Activated CD4-positive, alpha-beta T cell treated with anti-CD3 and anti-CD28 coated beads, Interleukin-10, Interleukin-2, amounts not matched to agents 100 ng/mL and 50 ng/mL, durations not matched to agents 16 hours and 8 hours (primary cell): ENCODE measurements at regions not wholly inside any gene's neighbourhood (a gene's known extent, or its start where the extent isn't known, plus 50 kb on each side); places are given as distances from the start of the nearest gene placed in this dataset.

Experiments
- DNase-seq: peaks from one replicate; pipeline ENCODE4 v3.0.0-alpha.2; 2020

- no peak for DNase-seq
Measured at GRCh38 chr6:84459401-84459800, 232.0 kb upstream of the CEP162 start.

GRCh38 chr6:84458271-84458670 lies 230.8 kb upstream of the CEP162 start:
- no peak for DNase-seq

DNA sequence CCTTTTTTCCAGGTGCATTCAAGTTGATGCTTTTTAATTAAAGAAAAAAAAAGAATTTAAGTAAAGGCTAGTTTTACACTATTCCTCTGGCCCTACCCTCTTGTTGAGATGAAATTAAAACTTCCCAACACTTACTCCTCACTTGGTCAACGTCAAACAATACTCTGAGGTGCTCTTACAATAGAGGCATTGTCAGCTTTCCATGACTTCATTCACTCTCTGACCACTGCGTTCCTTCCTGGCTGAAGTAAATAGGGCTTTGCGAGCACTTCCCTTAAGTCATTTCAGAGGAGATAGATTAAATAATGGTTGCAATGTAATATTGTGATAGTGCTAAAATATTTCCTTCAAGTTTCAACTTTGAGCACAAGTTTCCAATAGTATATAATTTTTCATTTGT lies 229.8 kb upstream of the CEP162 start:
- no peak for DNase-seq

GRCh38 chr6:84456803-84457202 lies 229.4 kb upstream of the CEP162 start:
- no peak for DNase-seq

DNA sequence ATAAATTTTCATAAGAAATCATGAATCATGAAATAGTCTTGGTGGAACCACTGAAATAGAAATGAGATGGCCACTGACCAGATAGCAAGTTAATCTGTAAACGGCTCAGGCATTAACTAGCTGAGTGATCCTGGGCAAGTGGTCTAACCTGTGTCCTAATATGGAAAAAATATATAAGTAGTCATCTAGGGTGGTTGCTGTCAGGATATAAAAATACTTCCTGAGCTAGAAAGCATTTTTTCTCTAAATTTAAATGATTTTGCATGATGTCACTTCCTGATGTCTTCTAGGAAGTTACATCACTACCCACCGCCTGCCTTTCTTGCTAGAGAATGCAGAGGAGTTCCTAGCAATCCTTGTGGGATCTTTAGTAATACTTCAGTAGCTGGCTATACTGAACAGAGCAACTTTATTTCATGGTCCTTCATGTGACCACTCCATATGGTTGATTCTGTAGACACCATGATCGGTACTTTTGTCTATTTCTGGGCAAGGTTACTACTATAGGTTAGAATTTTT lies 228.1 kb upstream of the CEP162 start:
- no peak for DNase-seq

GRCh38 chr6:84453499-84453898 lies 226.1 kb upstream of the CEP162 start:
- no peak for DNase-seq

DNA sequence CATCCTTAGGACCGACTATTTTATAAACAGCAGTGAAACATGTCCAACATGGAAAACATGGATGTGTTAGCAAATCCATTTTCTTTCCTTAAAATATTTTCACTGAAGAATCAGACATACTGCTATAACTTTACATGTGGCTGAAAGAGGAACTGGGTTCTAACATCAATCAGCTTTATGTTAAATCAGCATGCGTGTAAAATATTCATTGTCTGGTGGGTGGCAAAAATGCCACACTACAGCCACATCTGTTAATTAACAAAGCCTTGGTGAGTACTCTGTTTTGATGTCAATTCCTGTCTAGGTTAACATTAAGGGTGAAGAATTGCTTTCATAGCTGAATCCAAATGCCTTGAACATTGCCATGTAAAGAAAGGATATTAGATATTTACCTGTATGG lies 222.6 kb upstream of the CEP162 start:
- DNase-seq = no peak

GRCh38 chr6:84449220-84449619 lies 221.8 kb upstream of the CEP162 start:
- no peak for DNase-seq

GRCh38 chr6:84448331-84448730 lies 220.9 kb upstream of the CEP162 start:
- DNase-seq = no peak

GRCh38 chr6:84447651-84448050 lies 220.2 kb upstream of the CEP162 start:
- DNase-seq = no peak

- DNase-seq = no peak
Measured at GRCh38 chr6:84445068-84445467, 217.6 kb upstream of the CEP162 start.

DNA sequence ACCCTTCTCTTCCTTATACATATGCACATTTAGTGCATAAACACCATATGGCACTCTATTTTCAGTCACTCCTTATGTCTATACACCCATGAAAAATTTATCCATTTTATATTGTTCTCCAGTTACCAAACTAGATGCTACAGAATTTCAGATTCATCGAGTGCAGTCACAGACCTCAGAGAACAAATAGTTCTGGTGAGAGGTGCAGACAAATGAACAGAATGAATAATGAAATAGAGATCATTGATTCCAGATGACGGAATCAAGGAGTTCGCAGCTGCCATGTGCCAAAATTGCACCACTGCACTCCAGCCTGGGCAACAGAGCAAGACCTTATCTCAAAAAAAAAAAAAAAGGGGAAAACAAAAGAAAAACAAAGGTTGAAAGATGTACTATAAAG lies 214.8 kb upstream of the CEP162 start:
- DNase-seq = no peak

- DNase-seq = no peak
Measured at GRCh38 chr6:84441456-84441855, 214.0 kb upstream of the CEP162 start.

DNA sequence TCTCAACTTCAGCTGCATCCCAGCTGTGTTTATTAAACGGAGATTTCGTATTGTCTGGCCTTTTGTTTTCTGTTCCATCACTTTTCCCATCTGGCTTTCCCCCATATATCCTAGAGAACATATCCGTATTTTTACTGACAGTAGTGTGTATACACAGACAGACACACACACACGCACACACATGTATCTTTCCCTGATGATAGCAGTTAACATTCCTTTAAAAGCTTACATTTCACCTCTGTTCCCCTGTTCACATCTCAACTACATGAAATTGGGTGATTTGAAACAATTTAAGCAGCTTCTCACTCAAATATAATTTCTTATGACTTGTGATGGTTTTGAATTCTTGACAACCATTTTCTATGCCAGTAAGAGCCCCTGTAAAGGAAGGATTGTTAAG lies 207.1 kb upstream of the CEP162 start:
- DNase-seq = no peak

DNA sequence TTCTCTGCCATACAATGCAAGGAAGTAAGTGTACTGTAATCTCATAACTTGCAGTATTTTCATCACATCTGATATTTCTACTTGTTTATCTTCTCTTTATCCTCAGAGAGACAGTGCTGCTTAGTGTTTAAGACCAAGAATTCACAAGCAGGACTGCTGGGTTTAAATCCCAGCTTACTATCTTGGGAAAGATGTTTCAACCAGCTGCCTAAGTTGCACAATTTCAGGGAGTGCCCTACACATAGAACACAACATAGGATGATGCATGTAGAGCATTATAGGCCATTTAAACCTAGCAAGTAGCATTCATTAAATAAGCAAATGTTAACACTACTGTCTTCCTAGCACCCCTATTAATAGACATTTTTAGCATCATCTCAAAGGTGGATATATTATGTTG lies 205.2 kb upstream of the CEP162 start:
- DNase-seq = no peak

DNA sequence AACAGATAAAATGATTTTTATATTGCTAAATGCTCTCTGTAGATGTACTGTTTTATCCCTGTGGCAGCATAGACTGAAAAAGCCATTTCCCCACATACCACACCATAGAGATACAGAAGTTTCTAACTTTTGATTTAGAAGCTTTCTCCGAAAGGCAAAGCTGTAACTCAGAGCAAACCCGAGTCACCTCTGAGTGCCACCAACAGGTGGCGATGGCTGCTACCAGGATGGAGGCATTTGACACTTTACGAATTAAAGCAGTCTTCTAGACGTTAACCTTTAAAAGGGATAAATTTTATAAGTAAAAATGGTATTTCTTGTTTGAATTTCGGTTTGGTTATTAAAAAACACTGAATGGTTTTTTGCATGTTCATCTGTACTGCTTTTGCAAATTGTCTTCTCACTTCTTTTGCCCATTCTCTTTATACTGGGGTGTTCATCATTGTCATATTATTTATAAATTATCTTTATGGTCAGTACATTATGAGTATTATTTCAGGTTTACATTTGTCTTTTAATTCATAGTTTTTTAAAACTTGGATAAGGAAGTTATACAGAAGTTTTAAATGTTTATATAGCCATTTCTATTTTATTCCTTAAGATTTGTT lies 201.0 kb upstream of the CEP162 start:
- DNase-seq = peak; percentile 38

- no peak for DNase-seq
Measured at GRCh38 chr6:84425971-84426705, 198.7 kb upstream of the CEP162 start.

DNA sequence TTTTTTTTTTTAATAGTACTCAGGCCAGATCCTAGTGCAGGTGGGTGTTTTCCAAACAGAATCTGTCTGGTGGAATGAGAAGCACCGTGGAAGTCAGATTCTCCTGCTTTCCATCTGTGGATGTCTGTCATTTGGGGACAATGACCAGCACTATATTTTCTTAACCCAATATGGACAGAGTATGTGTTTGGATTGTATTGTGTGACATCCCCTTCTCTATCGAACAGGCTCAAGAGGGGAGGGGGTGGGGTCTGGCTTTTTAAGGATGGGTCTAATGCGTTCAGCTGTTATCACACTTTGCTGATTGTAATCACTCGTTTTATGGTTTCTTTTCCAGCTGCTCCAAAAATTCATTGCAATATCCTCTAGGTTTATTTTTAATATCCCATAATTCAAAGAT lies 197.5 kb upstream of the CEP162 start:
- DNase-seq = no peak

GRCh38 chr6:84422380-84422968 lies 195.0 kb upstream of the CEP162 start:
- DNase-seq = peak; percentile 37

DNA sequence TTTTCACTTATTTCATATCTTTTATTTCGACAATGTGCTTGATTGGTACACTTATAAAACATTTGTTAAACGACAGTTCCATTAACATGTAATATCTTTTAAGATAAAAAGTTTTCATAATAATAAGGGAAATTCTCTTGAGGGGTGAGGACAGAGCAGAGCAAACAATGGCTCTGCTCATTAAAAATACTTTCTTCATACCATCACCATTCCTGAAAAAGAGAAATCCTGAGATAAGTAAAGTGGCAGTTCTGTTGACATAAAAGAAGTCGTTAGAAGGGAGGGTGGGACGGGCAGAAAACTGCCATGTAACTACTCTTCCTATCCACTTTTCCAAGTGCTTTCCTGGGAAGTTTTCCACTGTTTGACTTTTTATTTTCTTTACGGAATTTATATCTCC lies 193.6 kb upstream of the CEP162 start:
- DNase-seq = no peak

- DNase-seq = no peak
Measured at GRCh38 chr6:84417260-84417659, 189.8 kb upstream of the CEP162 start.

DNA sequence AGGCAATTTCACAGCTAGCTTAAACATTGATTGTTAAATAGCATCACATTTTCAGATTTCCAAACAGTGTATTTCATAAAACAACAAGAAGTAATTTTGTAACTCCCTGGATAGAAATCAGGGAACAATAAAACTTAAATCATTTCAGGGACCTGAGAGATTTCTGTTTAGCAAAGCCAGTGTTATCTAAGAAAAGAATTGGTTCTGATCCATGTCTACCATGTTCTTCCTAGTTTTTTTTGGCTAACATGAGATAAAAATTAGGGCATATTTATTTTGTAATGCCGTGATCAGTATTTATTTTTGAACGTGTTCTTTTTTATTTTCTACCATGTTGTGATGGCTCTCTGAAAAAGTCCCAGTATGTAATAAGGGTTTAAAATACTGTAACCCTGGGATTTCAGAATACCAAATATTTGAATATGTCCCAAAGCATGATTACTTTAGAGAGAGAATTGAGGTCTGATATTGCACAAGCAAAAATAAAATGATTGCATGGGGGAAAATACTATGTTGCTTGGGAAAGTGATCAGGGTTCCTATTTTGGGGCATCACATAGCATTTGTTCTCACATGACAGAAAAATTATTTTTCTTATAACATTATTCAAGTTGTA lies 188.7 kb upstream of the CEP162 start:
- DNase-seq = no peak

DNA sequence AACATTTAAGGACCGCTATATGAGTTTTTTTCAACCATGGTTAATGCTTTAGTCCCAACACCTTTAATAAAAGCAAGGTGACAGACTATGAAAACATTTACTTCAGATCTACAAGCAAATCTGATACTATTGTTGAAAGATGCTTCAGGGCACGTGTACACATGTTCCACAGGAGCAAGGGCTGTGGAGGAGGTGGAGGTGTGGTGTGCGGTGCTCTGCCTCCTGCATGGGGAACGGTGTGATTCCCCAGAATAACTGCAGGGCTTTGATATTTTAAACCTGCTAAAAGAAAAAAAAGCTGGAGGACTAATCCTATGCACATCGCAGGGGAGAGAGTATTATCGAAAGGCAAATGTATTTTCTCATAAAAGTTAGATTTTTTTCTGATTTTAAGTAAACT lies 188.1 kb upstream of the CEP162 start:
- DNase-seq = no peak

DNA sequence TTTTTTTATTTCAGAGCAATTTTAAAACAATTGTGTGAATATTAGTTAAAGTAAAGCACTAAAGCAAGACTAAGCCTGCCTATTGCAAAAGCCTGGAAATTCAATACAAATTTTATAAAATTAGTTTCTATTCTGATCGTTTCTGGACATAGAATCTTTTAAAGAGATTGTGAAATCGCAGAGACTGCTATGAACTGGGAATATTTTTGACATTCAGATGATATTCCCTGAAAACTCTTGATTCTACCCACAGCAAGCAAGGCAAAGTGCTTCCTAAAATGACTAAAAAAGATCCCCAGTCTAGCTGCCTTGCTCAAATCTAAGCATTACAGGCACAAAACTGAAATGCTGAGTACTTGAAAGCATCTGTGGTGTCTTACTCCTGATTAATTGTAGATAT lies 187.6 kb upstream of the CEP162 start:
- DNase-seq = no peak
